Left lobe of liver (tissue), 2 donors: ENCODE measurements at regions not wholly inside any gene's neighbourhood (a gene's known extent, or its start where the extent isn't known, plus 50 kb on each side); places are given as distances from the start of the nearest gene placed in this dataset.
"Not testable (repeated sequence)": the region's sequence is repeated elsewhere in the genome, so short reads cannot be mapped to it uniquely, and the experiment has no call there.

ENCODE experiments used
- ATAC-seq: fragments of 200-7000 bp; cut with Tn5 transposase; one replicate; pipeline ENCODE4 v1.9.1; 2020; ENCODE audit warnings: mild to moderate bottlenecking, moderate library complexity
- DNase-seq: peaks from one replicate; pipeline ENCODE4 v3.0.0-alpha.2; 2020; ENCODE audit warnings: low spot score
- donor health status: DM: no; HTN: no; CAD: no; lungs with moderate emphysema.
- donor health status: DM: no; HTN: yes; CAD: no.

DNA sequence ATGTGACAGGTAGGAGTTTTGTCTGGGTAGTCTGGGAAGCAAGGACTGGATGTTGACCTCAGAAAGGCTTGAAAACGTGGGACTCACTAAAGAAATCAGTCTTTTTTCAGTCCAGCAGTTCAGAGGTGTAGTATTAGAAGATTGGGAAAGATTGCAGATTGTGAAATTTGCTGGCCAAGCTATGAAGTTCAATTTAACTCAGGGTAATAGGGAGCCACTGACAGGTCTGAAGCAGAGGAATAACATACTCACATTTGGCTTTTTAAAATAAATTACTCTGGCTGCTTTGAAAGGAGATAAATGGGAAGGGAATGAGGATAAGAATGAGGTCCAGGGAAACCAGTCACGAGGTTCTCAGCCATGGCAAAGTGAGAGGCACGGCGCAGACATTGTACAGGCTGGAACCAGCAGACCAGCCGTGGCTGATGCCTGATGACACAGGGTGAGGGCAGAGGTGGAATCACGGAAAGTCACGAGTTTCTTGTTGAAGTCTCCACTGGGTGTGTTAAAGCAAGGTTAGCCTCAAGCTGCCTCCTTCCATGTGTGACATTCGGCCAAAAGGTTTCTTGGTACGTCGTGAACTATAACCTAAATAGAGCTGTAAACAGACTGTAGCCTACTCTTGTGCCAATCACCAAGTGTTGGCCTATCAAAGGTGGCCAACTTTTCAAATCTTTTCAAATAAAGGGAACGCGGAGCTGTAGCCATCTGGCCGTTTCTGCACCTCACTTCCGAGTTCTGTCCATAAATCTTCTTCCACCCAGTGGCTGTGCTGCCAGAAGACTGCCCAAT is 377.6 kb downstream of the IRS2 start:
- ATAC-seq (peak; percentile 74), DNase-seq (peak; percentile 75)

DNA sequence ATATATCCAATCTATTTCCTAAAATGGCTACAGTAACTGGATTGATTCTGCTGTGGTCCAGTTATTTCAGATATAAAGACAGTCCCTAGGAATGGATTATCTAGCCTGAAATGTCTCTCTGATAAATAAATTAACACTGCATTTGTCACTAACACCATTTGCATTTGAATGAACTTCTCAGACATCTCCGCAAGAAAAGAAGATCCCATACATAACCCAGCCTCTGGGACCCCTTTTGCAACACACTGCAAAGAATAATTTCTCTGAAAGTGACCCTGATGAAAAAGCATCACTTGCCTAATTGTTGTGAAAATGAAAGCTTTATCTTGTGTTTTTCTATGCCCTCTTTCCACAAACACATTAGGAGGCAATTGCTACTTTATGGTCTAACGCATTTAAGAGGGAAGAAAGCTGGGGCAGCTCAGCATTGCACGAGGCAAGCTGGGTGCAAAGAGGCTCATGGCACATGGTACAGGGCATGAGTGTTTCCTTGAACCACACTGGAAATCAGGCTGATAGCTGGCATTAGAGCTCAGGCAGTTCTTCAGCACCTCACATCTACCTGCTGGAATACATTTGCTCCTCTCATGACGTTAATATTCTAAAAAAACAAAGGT is 379.9 kb downstream of the IRS2 start:
- no peak for ATAC-seq
- no peak for DNase-seq

DNA sequence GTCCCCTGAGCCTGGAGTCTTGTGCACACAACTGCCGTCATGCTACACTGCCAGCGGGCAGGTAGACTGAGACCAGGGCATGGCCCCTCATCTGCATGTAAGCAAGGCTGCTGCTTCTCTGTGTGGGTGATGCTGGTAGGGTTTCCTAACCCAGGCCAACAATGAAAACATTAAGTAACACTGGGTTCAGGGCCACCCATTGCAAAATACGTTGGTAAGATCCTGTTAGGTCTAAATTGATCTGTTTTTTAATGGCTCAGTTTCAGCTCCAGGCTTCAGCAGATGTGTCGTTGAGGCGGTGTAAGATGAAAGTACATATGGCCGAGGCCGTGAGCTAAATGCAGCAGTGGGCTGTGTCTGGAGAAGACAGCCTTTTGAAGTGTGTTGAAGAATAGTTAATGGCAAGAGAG is 383.4 kb downstream of the IRS2 start:
- DNase-seq, result peak; percentile 91
- peak; percentile 81 for ATAC-seq

DNA sequence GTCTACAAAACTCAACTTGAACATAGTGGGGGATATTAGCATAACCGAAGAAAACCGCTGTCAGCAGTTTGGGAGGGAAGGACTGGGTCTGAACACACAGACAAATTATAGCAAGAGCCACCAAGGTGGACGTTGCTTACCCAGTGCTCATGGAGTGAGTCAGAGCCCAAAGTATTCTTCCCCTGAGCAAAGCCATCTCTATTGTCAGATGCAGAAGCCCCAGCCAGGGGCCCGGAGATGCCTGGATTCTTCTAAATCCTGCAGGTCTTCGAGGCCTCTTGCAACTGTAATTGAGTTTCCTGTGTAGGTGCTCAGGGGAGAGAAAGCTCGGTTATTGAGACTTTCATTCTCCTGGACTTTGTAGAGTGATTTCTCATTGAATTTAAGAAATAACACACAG is 384.5 kb downstream of the IRS2 start:
- ATAC-seq (no peak), DNase-seq (no peak)

DNA sequence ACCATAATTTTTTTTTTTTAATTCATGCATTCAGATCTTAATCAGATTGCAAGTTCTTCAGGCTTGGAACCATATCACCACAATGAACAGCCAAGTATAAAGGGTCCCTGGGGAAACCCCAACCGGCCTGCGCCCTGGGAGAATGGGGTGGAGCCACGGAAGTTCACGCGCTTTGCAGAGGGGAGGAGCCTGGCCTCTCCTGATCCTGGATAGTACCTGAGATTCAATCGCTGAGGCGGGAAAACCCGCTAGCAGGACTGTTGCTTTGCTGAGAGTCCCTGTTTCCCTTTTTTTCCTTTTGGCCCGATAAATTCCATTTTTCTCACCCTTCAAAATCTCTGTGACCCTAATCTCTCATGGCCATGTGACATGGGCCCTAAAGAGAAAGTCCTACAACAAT is 385.1 kb downstream of the IRS2 start:
- ATAC-seq (no peak), DNase-seq (no peak)

DNA sequence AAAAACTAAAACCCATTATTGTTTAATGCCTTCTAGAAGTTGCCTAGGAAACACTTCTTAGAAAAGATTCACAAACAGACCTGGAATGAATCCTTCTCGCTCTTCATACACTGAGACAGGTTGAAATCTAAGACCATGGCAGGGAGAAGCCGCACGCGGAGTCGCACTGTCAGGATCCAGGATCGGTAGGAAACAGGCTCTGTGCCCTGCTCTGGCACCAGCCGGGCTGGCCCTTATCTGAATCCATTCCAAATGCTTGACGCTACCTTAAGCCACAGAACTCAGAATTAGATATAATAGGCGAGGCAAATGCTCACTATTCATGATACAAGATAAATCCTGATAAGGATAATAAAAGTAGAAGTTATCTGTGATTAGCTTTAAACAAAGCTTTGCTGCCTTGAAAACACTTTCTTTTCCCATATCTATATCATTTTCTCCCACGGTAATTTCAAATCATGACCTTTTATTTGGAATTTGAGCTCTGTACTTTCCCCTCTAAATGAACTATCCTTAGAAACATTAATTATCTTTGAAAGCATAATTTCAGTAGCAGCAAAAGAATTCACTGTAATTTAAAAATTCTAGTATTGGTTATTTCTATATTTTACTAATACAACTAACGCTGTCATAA is 385.6 kb downstream of the IRS2 start:
- DNase-seq (peak; percentile 80), ATAC-seq (peak; percentile 71)

DNA sequence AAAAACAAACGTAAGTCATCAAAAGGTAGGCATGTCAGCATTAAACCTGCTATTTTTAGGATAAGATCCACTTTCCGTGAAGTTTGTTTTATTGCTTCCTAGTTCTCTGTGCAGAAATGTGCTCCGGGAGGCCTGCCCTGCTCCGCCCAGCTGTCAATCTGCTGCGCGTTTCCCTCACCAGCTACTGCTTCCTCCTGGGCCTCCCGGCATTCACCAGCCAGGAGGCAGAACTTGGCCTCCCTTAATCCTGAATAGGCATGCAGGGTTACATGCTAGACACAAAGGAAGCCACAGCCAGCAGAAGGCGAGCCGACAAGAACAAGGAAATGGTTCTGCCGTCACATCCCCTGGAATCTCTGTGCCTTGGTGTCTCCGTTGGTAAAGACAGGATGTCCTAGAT is 386.2 kb downstream of the IRS2 start:
- no peak for DNase-seq
- ATAC-seq, result peak; percentile 57

DNA sequence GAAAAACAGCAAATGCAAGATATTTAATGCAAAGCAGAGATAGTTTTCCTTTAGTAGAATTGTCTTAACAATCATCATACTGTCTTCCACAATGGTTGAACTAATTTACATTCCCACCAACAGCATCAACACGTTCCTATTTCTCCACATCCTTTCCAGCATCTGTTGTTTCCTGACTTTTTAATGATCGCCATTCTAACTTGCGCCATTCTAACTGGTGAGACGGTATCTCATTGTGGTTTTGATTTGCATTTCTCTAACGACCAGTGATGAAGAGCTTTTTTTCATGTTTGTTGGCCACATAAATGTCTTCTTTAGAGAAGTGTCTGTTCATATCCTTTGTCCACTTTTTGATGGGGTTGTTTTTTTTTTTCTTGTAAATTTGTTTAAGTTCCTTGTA is 388.3 kb downstream of the IRS2 start:
- DNase-seq, result not testable (repeated sequence)

DNA sequence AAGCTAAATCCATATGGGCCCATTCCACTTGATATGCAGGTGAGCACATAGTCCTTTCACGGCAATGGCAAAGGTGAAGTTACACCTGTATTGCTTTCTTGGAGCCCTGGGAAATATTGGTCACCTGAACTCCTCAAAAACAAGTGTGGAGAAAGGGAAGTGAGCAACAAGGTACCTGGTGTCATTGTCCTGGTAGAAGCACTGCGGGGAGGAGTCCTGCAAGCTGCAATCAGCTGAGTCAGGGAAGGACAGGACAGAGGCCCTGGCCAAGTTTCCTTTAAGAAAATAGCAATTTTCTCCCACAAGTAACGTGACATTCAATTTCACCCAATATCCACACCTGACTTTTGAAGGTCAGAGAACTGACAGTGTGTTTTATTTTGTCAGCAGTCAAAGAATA is 389.1 kb downstream of the IRS2 start:
- ATAC-seq, result peak; percentile 34
- no peak for DNase-seq

More for the DNA sequence above, 388.3 kb downstream of the IRS2 start:
- not testable (repeated sequence) for ATAC-seq

DNA sequence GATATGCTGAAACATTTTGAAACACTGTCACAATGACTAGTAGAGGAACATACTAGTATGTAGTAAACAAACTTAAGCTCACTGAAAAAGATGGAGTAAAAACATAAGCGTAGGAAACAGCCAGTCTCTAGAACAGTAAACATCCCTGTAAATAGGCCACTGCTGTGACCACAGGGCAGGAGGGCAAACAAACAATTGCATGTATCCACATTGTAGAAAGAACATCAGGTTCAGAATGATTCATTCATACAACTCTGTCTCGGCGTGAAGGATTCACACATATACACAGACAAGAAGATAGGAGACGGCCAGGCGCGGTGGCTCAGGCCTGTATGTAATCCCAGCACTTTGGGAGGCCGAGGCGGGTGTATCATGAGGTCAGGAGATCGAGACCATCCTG is 390.1 kb downstream of the IRS2 start:
- ATAC-seq, result peak; percentile 71
- peak; percentile 83 for DNase-seq

DNA sequence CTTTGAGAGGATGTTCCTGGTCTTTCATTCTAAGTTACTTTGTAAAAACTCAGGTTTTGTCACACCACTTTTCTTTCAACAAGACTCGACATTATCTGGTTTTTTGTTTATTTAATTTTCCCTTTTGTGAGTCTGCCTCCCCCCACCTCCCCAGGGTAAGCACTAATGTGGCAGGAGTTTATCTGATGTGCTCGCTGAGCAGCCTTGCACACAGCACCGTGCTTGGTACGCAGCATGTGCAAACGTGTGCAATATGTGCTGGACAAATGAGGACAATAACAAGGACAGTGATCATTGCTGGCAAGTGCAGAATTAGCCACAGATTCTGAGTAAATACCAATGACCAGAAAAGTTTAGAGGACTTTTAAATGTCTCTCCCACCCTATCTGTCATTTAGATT is 391.4 kb downstream of the IRS2 start:
- DNase-seq (no peak), ATAC-seq (no peak)

DNA sequence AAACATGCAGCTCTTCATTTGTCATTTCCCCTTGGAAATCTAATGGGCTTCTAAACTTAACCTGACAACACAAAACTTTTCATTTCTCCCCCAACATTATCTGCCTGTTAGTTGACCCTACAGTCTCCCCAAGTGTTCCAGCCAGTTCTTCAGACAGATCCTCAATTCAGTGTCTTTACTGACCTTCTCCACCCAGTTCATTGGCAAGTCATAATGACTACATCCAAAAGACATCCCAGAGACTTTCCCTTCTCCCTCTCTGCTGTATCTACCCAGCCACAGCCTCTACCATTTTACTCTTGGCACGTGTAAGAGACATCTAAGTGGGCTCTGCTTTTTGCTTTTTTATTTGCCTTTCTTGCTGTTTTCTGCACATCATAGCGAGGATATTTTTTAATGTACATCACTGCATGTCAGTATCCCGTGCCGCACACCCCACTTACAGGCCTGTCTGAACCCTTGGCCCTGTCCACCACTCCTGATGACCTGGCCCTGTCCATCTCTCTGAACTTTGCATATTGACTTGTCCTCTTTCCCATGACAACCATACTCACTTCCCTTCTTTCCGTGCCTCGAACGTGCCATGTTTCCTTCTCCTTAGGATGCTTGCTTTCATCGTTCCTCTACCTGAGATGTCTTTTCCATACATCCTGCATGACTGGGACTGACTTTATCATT is 391.9 kb downstream of the IRS2 start:
- ATAC-seq, result peak; percentile 25

DNA sequence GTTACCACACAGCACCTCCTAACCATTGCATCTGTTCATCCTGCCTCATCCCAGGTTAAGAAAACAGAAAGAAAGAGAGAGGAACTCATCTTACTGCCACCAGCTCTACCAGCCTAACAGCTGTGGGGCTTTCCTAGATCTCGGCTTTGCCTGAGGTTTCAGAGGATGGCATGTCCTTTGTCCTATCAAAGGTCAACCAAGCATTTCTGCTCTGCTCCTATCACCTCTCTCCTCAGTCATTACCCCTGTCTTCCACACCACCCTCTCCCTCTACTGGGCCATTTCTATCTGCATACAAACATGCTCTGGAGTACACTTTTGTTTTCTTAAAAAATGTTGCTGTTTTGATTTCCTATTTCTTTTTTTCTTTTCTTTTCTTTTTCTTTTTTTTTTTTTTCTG is 393.3 kb downstream of the IRS2 start:
- DNase-seq (no peak), ATAC-seq (peak; percentile 60)

More for the DNA sequence above, 391.9 kb downstream of the IRS2 start:
- no peak for DNase-seq

DNA sequence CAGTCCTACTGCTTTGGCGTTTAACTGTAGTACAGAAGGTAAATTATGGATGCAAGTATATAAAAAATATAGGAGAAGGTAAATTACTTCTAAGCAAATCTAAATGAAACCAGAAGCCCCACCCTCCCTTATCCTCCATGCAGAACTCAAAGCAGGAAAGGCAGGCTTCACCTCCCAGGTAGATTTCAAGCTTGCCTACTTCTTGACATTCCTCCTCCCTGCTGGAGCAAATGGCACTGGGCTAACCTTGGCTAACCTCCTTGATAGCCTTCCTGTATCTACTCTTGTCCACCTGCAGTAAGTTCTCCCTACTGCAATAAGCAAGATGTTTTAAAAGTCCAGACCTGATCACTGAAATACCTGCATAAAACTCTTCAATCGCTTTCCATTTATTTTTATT is 396.0 kb downstream of the IRS2 start:
- no peak for ATAC-seq

DNA sequence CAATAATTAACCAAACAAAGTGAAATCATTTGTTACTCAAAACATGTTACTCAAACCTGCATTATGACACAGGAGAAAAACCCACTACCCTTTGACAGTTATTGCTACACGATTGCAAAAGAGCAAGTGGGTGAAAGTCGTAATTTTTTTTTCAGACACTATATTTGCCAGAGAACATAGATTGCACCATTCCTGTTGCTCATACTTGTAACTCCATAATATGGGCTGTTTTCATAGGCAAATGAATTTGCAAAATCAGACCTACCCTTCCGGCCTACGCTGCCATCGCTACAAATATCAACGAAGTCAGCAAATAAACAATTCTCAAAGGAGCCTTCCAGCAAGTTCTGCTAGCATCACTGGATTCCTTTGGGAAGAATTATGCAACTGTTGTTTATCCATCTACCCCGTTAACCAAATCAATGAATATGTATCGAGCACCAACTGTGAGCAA is 396.5 kb downstream of the IRS2 start:
- DNase-seq (peak; percentile 72), ATAC-seq (peak; percentile 59)

More for the DNA sequence above, 396.0 kb downstream of the IRS2 start:
- DNase-seq, result no peak

DNA sequence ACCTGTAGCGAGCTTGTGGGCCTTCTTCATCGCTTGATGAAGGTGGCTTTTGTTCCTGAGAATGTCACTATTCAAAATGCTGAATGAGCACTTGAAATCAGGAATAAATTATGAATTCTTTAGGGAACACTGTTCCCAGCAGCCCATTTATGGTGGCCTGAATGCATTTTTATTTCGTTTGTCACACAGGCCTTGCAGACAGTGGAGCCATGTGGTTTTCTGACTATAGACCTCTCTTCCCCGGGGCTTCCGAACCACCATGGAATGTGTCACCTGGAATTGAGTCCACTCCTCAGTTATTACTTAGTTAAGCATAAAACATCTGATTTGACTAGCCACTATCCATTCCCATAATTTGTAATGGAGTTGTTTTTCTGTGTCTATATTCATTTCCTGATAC is 396.9 kb downstream of the IRS2 start:
- no peak for DNase-seq
- ATAC-seq, result no peak

DNA sequence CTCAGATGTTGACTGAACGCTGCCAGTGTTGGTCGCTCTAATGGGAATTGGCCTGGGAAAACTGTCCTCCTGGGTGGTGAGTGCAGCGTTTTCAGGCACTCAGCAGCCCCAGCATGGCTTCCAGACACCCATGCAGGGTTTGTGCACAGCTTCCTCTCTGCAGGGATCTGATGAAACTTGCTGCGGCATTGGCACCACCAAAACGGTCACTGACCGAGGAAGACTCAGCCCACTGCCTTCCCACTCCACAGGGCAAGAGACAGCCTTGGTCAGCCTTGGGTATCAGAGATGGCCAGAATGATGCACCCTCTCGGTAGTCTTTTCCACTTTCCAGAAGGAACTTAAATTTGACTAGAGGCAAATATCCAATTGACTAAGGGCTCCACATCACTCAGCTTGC is 398.9 kb downstream of the IRS2 start:
- ATAC-seq, result no peak
- DNase-seq, result no peak

DNA sequence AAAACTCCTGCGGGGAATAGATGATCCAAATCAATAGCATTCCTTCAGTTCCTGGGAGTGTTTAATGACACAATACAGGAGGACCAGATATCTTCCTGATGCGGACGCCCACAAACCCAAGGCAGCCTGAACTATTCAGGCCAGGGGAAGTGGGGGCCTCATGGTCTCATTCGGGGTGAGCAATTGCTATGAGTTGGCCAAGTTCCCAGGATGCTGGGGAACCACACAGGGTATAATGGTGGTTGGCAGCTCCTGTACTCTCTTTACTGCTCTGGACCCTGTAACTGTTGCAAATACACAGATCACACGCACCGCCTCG is 401.2 kb downstream of the IRS2 start:
- ATAC-seq (no peak), DNase-seq (no peak)

DNA sequence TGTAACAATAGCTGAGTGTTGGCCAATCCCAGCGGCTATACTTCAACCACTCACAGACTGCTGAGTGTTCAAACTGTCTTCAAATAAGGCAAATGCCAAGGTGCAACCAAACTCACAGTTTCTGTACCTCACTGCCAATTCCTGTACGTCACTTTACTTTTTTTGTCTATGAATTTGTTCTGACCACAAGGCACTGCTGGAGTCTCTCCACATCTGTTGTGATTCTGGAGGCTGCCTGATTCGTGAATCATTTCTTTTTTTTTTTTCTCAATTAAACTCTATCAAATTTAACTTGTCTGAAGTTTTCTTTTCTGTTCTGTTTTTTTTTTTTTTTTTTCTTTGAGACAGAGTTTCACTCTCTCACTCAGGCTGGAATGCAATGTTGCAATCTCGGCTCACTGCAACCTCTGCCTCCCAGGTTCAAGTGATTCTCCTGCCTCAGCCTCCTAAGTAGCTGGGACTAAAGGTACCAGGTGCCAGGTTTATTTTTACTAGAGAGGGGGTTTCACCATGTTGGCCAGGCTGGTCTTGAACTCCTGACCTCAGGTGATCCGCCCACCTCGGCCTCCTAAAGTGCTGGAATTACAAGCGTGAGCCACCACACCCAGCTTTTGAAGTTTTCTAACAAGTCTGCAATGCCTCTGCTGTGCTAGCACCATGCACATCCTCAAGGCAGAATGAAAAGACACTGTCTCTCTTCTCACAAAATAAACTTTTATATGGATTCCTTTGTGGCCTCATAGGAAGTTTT is 401.7 kb downstream of the IRS2 start:
- no peak for ATAC-seq
- DNase-seq, result no peak

DNA sequence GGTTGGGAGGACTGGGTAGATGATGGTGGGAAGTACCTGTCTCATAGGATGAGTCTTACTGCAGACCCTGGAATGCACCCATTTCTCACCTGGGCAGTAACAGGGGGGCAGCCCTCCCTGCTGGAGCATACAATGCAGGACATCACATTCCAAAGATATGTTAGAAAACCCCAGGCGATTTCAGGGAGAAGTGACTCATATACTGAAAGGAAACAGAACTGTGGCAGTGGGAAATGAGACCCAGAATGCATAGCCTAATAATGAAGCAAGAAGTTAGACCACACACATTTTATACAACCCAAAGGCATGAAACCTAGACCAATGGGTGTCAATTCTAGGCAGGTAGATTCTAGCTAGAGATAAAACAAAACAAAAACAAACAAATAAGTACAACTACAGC is 402.7 kb downstream of the IRS2 start:
- ATAC-seq (no peak), DNase-seq (no peak)
